ENCODE measurements at regions not wholly inside any gene's neighbourhood (a gene's known extent, or its start where the extent isn't known, plus 50 kb on each side); places are given as distances from the start of the nearest gene placed in this dataset.

GRCh38 chr16:80253741-80254140, 287.1 kb upstream of the DYNLRB2 start:
- TF ChIP-seq POU2F2 (IDR thresholded peaks at IDR 0.05; ENCODE audit: low read depth, low read length): no peak
- no peak for TF ChIP-seq POLR2AphosphoS5 (IDR thresholded peaks at IDR 0.05; ENCODE audit: low read depth, low read length)
- TF ChIP-seq POLR2A (IDR thresholded peaks at IDR 0.05; ENCODE audit: low read depth, low read length): no peak
